ENCODE measurements at regions not wholly inside any gene's neighbourhood (a gene's known extent, or its start where the extent isn't known, plus 50 kb on each side); places are given as distances from the start of the nearest gene placed in this dataset.

GRCh38 chr9:3018691-3019230 is 174.9 kb upstream of the PUM3 start:
- BruUV-seq (replicated peaks): no TSS peak
- Mint-ChIP-seq H3K4me3 (ENCODE audit: unreplicated experiment) (no peak overlapping the region), H3K27ac (ENCODE audit: low read depth, unreplicated experiment) (no peak overlapping the region), H3K9me3 (ENCODE audit: unreplicated experiment) (no peaks in the 10 kb centered on the region), H3K27me3 (ENCODE audit: insufficient read depth, unreplicated experiment) (peaks cover 46% of the 10 kb centered on the region), H3K4me1 (ENCODE audit: insufficient read depth, unreplicated experiment) (no peaks in the 10 kb centered on the region), H3K36me3 (ENCODE audit: insufficient read depth, unreplicated experiment) (no peaks in the 10 kb centered on the region)
- ChIA-PET CTCF (no interaction called here), POLR2A (interaction anchor here (0.6 kb wide), 1 partner anchor 526 kb away, joined by 3 read pairs; no protein-coding TSS in a partner anchor)
- no peak for DNase-seq (ENCODE audit: unreplicated experiment)
- intact Hi-C loops (cut with micrococcal nuclease): no loop called here
- no peak for TF ChIP-seq CTCF (IDR thresholded peaks at IDR 0.05; ENCODE audit: unreplicated experiment)

GRCh38 chr9:3018071-3018470 is 174.2 kb upstream of the PUM3 start:
- TF ChIP-seq CTCF (IDR thresholded peaks at IDR 0.05; ENCODE audit: unreplicated experiment): no peak
- CTCF ChIA-PET: no interaction called here
- intact Hi-C loops (cut with micrococcal nuclease): no loop called here
- DNase-seq (ENCODE audit: unreplicated experiment): no peak
- no peak overlapping the region for H3K4me3 Mint-ChIP-seq (ENCODE audit: unreplicated experiment)
- no peaks in the 10 kb centered on the region for H3K36me3 Mint-ChIP-seq (ENCODE audit: insufficient read depth, unreplicated experiment)
- H3K4me1 Mint-ChIP-seq (ENCODE audit: insufficient read depth, unreplicated experiment): no peaks in the 10 kb centered on the region
- no peaks in the 10 kb centered on the region for H3K9me3 Mint-ChIP-seq (ENCODE audit: unreplicated experiment)
- POLR2A ChIA-PET: no interaction called here
- BruUV-seq (replicated peaks): no TSS peak
- peaks cover 39% of the 10 kb centered on the region for H3K27me3 Mint-ChIP-seq (ENCODE audit: insufficient read depth, unreplicated experiment)
- no peak overlapping the region for H3K27ac Mint-ChIP-seq (ENCODE audit: low read depth, unreplicated experiment)

GRCh38 chr9:3014178-3014577 is 170.3 kb upstream of the PUM3 start:
- Mint-ChIP-seq H3K4me1 (ENCODE audit: insufficient read depth, unreplicated experiment) (no peaks in the 10 kb centered on the region), H3K36me3 (ENCODE audit: insufficient read depth, unreplicated experiment) (no peaks in the 10 kb centered on the region), H3K4me3 (ENCODE audit: unreplicated experiment) (no peak overlapping the region), H3K27ac (ENCODE audit: low read depth, unreplicated experiment) (no peak overlapping the region), H3K27me3 (ENCODE audit: insufficient read depth, unreplicated experiment) (peaks cover 1% of the 10 kb centered on the region), H3K9me3 (ENCODE audit: unreplicated experiment) (no peaks in the 10 kb centered on the region)
- DNase-seq (ENCODE audit: unreplicated experiment): no peak
- TF ChIP-seq CTCF (IDR thresholded peaks at IDR 0.05; ENCODE audit: unreplicated experiment): no peak
- POLR2A ChIA-PET: no interaction called here
- no TSS peak for BruUV-seq (replicated peaks)
- CTCF ChIA-PET: interaction anchor here (0.5 kb wide), 1 partner anchor 9 kb away, joined by 3 read pairs; no protein-coding TSS in a partner anchor
- intact Hi-C loops (cut with micrococcal nuclease): no loop called here

- intact Hi-C loops (cut with micrococcal nuclease): no loop called here
- Mint-ChIP-seq H3K27ac (ENCODE audit: low read depth, unreplicated experiment) (no peak overlapping the region), H3K4me3 (ENCODE audit: unreplicated experiment) (no peak overlapping the region), H3K4me1 (ENCODE audit: insufficient read depth, unreplicated experiment) (no peaks in the 10 kb centered on the region), H3K27me3 (ENCODE audit: insufficient read depth, unreplicated experiment) (no peaks in the 10 kb centered on the region), H3K9me3 (ENCODE audit: unreplicated experiment) (no peaks in the 10 kb centered on the region), H3K36me3 (ENCODE audit: insufficient read depth, unreplicated experiment) (no peaks in the 10 kb centered on the region)
- ChIA-PET POLR2A (no interaction called here), CTCF (no interaction called here)
- BruUV-seq (replicated peaks): no TSS peak
- DNase-seq (ENCODE audit: unreplicated experiment): no peak
- TF ChIP-seq CTCF (IDR thresholded peaks at IDR 0.05; ENCODE audit: unreplicated experiment): no peak
Measured at GRCh38 chr9:3012842-3013241, 168.9 kb upstream of the PUM3 start.

Measured in MCF 10A (cell line).